ENCODE measurements at regions not wholly inside any gene's neighbourhood (a gene's known extent, or its start where the extent isn't known, plus 50 kb on each side); places are given as distances from the start of the nearest gene placed in this dataset.

DNA sequence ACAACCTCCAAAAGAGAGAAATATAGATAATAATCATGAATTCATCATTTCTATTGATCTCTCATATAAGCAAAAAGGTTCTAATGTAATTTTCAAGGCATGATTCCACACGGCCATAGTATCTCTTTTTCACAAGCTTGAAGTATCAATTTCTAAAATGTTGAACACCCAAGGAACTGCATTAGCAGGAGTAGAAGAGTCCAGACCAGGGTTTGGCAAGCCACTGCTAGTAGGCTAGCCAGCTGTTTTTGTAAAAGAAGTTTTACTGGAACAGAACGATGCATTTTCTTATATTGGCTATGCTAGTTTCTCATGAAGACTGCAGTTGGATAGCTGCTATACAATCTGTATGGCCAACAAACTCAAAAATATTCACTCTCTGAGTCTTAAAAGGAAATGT lies 481.5 kb upstream of the MIR17HG start:
- TF ChIP-seq, protein P1, sequence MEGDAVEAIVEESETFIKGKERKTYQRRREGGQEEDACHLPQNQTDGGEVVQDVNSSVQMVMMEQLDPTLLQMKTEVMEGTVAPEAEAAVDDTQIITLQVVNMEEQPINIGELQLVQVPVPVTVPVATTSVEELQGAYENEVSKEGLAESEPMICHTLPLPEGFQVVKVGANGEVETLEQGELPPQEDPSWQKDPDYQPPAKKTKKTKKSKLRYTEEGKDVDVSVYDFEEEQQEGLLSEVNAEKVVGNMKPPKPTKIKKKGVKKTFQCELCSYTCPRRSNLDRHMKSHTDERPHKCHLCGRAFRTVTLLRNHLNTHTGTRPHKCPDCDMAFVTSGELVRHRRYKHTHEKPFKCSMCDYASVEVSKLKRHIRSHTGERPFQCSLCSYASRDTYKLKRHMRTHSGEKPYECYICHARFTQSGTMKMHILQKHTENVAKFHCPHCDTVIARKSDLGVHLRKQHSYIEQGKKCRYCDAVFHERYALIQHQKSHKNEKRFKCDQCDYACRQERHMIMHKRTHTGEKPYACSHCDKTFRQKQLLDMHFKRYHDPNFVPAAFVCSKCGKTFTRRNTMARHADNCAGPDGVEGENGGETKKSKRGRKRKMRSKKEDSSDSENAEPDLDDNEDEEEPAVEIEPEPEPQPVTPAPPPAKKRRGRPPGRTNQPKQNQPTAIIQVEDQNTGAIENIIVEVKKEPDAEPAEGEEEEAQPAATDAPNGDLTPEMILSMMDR (IDR thresholded peaks at IDR 0.05): no peak
- Histone ChIP-seq H3K4me1 (no peaks in the 10 kb centered on the region), H3K9me3 (no peaks in the 10 kb centered on the region), H3K4me3 (no peak overlapping the region), H3K27me3 (no peaks in the 10 kb centered on the region), H3K36me3 (no peaks in the 10 kb centered on the region), H3K27ac (no peak overlapping the region)
- DNase-seq (ENCODE audit: low spot score): no peak

- TF ChIP-seq, protein P1 (IDR thresholded peaks at IDR 0.05): peak; percentile 39 to 76
- H3K9me3 ChIP-seq: no peaks in the 10 kb centered on the region
- no peaks in the 10 kb centered on the region for H3K36me3 ChIP-seq
- H3K27ac ChIP-seq: no peak overlapping the region
- H3K4me1 ChIP-seq: no peaks in the 10 kb centered on the region
- H3K4me3 ChIP-seq: no peak overlapping the region
- DNase-seq (ENCODE audit: low spot score): peak; percentile 74
- H3K27me3 ChIP-seq: no peaks in the 10 kb centered on the region
Observed at GRCh38 chr13:90867336-90867683, 480.2 kb upstream of the MIR17HG start.

GRCh38 chr13:90868321-90868920 lies 479.1 kb upstream of the MIR17HG start:
- DNase-seq (ENCODE audit: low spot score): no peak
- Histone ChIP-seq H3K4me3 (no peak overlapping the region), H3K27ac (no peak overlapping the region), H3K27me3 (no peaks in the 10 kb centered on the region), H3K9me3 (no peaks in the 10 kb centered on the region), H3K36me3 (no peaks in the 10 kb centered on the region), H3K4me1 (no peaks in the 10 kb centered on the region)
- TF ChIP-seq, protein P1 (IDR thresholded peaks at IDR 0.05): peak; percentile 74 to 75

DNA sequence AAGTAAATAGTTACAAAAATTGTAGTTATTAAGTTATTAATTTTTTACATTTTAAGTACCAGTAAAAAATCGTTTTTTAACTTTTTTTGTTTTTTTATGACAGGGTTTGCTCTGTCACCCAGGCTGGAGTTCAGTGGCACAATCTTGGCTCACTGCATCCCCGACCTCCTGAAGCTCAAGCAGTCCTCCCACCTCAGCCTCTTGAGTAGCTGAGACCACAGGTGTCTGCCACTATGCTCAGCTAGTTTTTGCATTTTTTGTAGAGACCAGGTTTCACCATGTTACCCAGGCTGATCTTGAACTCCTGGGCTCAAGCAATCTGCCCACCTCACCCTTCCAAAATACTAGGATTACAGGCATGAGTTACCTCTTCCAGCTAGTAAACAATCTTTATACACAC lies 477.9 kb upstream of the MIR17HG start:
- H3K4me1 ChIP-seq: no peaks in the 10 kb centered on the region
- H3K4me3 ChIP-seq: no peak overlapping the region
- no peak overlapping the region for H3K27ac ChIP-seq
- no peaks in the 10 kb centered on the region for H3K9me3 ChIP-seq
- DNase-seq (ENCODE audit: low spot score): no peak
- H3K27me3 ChIP-seq: no peaks in the 10 kb centered on the region
- H3K36me3 ChIP-seq: no peaks in the 10 kb centered on the region
- TF ChIP-seq, protein P1 (IDR thresholded peaks at IDR 0.05): no peak

DNA sequence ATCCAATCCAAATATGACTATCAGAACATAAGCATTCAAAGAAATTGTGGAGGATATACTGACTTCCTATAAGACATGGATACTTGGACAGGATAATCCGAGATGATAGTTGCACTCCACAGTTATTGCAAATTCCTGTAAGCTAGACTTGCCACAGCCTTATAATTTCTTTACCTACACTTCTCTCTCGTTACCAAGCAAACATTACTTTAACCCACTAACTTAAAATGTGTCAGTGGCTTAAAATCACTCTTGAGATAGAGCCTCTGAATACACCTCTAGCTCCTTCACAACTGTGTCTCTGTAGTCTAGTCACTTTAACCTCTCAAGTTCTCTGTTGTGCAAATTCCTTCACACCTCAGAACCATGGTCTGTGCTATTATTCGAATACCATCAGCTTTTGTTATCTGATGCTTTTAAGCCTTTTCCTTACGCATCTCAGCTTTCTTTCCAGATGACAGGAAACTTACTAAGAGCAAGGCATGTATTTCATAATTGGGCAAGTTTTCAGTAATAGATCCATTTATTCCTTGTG lies 474.9 kb upstream of the MIR17HG start:
- H3K4me1 ChIP-seq: no peaks in the 10 kb centered on the region
- TF ChIP-seq, protein P1 (IDR thresholded peaks at IDR 0.05): no peak

GRCh38 chr13:90880790-90881189 lies 466.7 kb upstream of the MIR17HG start:
- H3K4me1 ChIP-seq: no peaks in the 10 kb centered on the region
- no peaks in the 10 kb centered on the region for H3K36me3 ChIP-seq
- no peak overlapping the region for H3K4me3 ChIP-seq
- no peaks in the 10 kb centered on the region for H3K9me3 ChIP-seq
- DNase-seq (ENCODE audit: low spot score): no peak
- H3K27me3 ChIP-seq: no peaks in the 10 kb centered on the region
- H3K27ac ChIP-seq: no peak overlapping the region
- TF ChIP-seq, protein P1 (IDR thresholded peaks at IDR 0.05): no peak

More for the DNA sequence above, 474.9 kb upstream of the MIR17HG start:
- Histone ChIP-seq H3K27me3 (no peaks in the 10 kb centered on the region), H3K36me3 (no peaks in the 10 kb centered on the region), H3K9me3 (no peaks in the 10 kb centered on the region), H3K27ac (no peak overlapping the region), H3K4me3 (no peak overlapping the region)
- DNase-seq (ENCODE audit: low spot score): no peak

Data from right atrium auricular region (tissue), 2 donors.